Neural cell (in vitro differentiated cells): ENCODE measurements at regions not wholly inside any gene's neighbourhood (a gene's known extent, or its start where the extent isn't known, plus 50 kb on each side); places are given as distances from the start of the nearest gene placed in this dataset.

ENCODE experiments used
- EZH2 ChIP-seq: fragments of 200-600, 300-800 bp; shearing (Covaris generic), sonication (generic); IDR thresholded peaks from 2 replicates; pipeline ENCODE4 v1.6.1; 2014; ENCODE audit warnings: antibody characterized with exemption, low read length, borderline replicate concordance, mild to moderate bottlenecking; ENCODE audit not compliant: insufficient read depth, poor library complexity, severe bottlenecking
- MXI1 ChIP-seq: fragments of 450-650 bp; conservative IDR thresholded peaks from 2 replicates; pipeline ENCODE4 v1.6.1; 2014; ENCODE audit warnings: antibody characterized with exemption, mild to moderate bottlenecking; ENCODE audit not compliant: poor library complexity, severe bottlenecking
- RAD21 ChIP-seq: fragments of 450-650 bp; conservative IDR thresholded peaks from 2 replicates; pipeline ENCODE4 v1.6.1; 2014; ENCODE audit warnings: antibody characterized with exemption, mild to moderate bottlenecking, moderate library complexity
- TAF1 ChIP-seq: IDR thresholded peaks from 2 replicates; pipeline ENCODE4 v1.6.1; 2012; ENCODE audit warnings: low read depth
- TF ChIP-seq, protein P1 (sequence below): fragments of 450-650 bp; IDR thresholded peaks from 2 replicates; pipeline ENCODE4 v1.5.1; 2014; ENCODE audit warnings: antibody characterized with exemption, mild to moderate bottlenecking, moderate library complexity; ENCODE audit not compliant: poor library complexity, severe bottlenecking

DNA sequence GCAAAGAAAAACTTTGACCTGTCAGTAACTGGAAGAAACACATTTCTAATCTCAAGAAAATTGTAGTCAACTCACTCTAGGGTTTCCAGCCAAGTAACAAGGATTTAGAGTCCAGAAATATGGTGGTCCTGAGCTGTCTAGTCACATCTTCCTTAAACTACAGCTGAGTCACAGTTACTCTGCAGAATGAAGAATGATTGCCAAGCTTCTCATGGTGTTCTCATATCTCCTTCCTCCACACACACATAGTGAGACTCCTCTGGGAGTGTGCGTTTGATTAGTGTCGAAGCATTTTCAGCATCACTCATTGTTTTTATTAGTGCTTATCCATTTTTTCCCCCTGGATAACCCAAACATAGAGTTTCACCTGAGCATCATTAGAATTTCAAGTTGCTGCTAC, 93.1 kb upstream of the CXCL12 start:
- TF ChIP-seq EZH2 (no peak), RAD21 (no peak), TAF1 (no peak), MXI1 (no peak)
- TF ChIP-seq, protein P1, sequence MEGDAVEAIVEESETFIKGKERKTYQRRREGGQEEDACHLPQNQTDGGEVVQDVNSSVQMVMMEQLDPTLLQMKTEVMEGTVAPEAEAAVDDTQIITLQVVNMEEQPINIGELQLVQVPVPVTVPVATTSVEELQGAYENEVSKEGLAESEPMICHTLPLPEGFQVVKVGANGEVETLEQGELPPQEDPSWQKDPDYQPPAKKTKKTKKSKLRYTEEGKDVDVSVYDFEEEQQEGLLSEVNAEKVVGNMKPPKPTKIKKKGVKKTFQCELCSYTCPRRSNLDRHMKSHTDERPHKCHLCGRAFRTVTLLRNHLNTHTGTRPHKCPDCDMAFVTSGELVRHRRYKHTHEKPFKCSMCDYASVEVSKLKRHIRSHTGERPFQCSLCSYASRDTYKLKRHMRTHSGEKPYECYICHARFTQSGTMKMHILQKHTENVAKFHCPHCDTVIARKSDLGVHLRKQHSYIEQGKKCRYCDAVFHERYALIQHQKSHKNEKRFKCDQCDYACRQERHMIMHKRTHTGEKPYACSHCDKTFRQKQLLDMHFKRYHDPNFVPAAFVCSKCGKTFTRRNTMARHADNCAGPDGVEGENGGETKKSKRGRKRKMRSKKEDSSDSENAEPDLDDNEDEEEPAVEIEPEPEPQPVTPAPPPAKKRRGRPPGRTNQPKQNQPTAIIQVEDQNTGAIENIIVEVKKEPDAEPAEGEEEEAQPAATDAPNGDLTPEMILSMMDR: no peak
